Fibroblast of skin of abdomen (primary cell): ENCODE measurements at regions not wholly inside any gene's neighbourhood (a gene's known extent, or its start where the extent isn't known, plus 50 kb on each side); places are given as distances from the start of the nearest gene placed in this dataset.

Experiments used
- DNase-seq: peaks from one replicate; pipeline ENCODE4 v3.0.0-alpha.2; 2013

DNA sequence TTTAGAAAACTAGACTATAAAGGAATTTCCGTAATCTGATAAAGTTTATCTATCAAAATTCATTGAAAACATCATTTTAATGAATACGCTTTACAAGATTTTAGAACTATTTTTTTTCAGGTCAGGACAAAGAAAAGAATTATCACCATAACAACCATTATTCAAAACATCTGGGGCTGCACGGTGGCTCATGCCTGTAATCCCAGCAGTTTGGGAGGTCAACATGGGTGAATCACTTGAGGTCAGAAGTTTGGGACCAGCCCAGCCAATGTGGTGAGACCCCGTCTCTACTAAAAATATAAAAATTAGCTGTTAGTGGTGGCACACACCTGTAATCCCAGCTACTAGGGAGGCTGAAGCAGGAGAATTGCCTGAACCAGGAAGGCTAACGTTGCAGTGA, 260.4 kb downstream of the WNT5A start:
- DNase-seq = no peak

DNA sequence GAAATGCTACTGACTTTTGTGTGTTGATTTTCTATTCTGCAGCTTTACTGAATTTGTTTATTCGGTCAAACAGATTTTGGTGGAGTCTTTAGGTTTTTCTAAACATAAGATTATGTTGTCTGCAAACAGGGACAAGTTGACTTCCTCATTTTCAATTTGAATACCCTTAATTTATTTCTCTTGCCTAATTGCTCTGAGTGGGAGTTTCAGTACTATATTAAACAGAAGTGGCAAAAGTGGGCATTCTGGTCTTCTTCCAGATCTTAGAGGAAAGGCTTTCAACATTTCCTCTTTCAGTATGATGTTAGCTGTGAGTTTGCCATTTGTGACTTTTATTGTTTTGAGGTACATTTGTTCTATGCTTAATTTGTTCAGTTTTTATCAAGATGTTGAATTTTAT, 268.5 kb downstream of the WNT5A start:
- no peak for DNase-seq

DNA sequence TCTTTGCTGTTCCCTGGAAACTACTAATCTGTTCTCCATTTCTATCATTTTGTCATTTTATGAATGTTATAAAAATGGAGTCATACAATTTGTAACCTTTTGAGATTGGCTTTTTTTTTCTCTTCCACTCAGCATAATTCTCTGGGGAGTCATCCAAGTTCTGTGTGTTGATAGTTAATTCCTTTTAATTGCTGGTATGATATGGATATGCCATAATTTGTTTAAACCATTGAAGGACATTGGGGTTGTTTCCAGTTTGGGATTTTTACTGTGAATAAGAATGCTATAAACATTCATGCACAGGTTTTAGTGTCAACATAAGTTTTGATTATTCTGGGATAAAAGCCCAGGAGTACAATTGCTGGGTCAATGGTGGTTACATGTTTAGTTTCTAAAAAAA, 279.4 kb downstream of the WNT5A start:
- no peak for DNase-seq

DNA sequence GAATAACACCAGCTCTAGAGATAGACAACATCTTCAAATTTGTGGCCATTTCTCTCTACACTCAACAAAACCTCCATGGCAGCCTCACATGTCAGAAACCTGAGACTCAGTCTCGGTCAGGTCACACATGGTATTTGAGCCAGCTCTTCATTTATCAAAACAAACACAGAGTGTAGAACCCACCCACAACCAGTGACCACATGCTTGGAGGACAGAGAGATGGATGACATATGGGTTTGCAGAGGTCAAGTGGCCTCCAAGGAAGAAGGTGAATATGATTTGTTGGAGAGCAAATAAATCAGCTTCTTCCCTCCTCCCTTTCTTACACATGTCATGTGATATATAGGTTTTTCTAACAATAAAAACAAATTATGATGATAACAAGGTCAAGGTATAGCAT, 278.1 kb upstream of the LRTM1 start:
- no peak for DNase-seq

DNA sequence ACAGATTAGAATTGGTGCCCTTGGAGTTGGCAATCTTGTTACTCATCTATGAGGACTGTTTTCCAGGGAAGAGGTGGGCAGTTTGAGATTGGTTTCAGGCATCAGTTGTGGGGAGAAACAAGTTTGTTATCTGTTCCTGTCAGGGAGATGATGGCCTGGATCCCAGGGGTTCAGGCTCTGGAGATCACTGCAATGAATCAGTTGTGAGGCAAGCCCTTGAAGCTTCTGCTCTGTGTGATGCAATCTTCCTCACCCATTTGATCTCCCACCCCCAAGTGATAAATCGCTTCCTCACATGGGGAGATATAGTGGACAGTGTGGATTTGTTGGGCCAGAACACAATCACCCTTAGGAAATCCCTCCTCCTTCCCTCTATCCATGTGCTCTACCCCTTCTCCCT, 276.6 kb upstream of the LRTM1 start:
- DNase-seq = peak; percentile 58

DNA sequence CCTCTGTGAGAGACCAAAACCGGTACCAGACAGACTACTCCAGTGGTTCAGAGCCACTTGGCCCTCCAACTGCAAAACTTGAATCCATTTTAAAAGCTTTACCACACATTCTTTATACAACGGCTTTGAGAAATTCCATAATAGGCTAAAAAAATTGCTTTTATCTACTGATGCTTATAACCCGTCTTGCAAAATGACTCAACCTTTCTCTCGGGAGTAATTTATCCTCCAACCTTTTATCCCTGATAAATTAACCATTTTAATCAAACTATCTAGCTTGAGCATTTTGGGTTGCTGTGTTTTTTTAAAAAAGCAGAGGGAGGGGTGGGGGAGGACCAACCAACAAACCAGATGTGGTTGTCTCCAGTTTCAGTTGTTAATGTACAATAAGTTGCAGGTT, 275.7 kb upstream of the LRTM1 start:
- DNase-seq = peak; percentile 67

DNA sequence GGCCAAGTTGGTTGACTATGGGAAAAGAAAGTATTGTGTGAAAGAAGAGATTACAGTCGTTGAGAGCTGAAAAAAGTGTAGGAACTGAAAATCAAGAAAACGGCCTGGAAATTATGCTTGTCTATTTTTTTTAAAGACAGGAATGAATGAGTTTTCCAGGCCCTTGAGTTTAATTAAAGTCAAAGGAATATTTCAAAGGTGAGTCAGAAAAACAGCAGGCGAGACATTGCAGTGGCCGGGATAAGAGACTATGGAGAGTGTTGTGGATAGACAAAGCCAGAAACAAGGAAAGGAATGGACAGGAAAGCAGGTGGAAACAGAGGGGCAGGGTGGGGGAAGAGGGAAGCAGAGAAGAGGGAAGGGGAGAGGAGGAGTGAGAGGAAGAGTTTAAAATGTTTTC, 275.1 kb upstream of the LRTM1 start:
- DNase-seq = peak; percentile 83

DNA sequence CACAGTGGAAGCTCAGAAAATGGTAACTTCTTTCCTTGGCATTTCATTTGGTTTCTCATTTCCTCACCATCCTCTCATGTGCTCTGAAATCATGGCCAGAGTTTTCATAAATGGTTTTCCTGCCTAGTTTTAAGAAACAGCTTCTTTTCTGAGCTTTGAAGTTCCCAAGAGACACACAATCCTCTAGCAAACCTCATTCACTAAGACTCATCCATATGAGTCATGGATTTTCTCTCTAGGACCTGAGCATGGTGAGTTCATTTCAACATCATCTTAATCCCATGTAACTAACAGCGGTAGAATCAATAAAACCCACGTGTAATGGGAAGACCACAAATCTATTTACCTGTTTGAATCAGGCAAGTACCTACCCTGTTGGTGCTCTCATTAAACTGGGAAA, 274.5 kb upstream of the LRTM1 start:
- peak; percentile 93 for DNase-seq

DNA sequence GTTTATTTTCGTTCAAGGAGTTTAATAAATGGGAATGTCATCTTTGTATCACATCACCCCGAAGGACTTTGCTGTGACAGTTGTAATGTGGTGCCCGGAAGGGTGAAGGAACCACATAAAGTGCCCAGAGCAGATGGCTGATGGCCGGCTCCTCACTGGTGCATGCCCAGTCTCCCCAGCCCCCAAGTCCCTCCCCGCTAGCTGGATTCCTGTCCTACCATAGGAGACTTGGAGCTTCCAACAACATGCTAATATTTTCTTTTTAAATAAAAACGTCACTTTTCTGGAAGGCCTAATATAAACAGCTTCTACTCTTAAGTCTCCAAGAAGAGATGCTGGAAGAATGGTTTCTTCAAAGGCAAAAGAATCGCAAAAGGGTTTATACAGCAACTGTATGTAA, 273.9 kb upstream of the LRTM1 start:
- DNase-seq = no peak

DNA sequence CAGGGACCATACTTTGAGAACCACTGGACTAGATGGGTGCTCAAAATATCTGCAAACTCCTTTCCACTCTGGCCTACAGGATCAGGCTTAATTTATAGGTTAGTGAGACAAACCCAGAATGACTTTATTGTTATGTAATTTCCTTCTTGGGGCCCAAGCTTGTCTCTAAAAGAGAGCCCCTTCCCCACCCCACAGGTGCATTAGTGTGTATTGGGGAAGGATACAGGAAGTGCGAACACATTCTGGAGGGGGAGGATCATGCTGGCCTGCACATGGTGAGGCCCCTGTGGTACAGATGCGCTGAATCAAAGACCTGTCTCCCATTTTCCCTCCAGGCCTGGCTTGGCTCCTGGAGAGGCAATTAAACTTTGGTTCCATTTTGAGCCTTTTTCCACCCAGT, 273.0 kb upstream of the LRTM1 start:
- DNase-seq = no peak

DNA sequence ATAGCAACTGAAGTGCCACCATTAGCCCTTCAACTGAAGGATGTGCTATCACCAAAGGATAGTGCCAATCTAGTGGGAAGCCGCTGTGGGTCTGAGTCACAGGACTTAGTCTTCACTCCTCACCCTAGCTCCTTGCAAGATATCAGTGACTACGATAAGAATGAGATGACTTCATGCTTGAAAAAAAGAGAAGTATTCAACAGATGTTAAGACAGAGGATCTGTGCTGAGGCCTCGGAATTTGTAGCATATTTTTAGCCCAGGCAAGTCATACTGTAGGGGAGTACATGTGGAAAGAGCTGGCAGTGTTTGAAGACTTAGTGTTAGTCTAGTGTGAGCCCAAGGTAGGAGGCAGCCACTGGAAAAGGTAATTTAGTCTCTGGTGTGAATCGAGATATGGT, 270.7 kb upstream of the LRTM1 start:
- DNase-seq = peak; percentile 96

DNA sequence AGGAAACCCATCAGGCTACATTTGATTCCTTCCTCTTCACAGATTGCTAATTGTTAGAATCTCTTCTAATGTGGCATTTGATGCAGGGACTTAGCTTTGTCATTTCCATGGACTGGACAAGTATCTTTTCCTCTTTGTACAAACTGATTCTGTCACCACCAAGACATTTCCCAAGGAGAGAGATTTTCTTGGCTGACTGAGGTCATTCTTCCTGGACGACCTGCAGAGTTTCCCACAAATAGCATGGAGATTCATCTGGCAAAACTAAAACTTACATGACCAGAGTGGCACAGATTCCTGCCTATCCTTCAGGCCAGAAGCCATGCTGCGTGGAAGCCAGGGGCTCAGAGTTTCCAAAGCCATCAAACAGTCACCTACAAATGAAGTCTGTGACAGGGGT, 269.2 kb upstream of the LRTM1 start:
- no peak for DNase-seq

DNA sequence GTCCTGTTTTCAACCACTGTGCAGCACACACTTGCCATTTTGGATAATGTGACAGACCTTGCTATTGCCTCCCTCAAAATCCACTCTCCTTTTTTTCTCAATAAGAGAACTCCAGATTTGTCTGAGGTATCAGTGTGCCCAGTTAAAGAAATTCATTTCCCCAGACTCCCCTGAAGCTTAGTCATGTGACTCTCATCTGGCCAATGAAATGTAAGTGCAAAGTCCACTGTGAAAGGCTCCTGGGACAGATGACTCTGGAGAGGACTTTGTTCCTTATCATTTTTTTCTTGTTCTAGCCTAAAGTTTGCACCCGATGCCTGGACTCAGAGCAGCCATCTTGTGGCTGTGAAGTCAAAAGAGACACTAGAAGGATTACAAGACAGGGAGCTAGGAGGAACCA, 268.6 kb upstream of the LRTM1 start:
- DNase-seq = no peak

DNA sequence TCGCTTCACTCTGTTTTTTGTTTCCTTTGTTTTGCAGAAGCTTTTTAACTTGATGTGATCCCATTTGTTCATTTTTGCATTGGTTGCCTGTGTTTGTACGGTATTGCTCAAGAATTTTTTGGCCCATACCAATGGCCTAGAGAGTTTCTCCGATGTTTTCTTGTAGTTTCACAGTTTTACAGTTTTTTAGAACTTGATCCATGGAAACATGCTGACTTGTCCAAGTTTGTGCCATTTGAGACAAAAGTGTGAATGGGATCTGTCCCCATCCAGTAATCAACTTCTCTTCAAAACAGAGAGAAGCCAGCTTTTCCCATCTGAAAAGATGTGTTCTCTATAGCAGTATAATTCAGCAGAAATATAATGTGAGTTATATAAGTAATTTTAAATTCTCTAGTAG, 266.5 kb upstream of the LRTM1 start:
- DNase-seq = no peak

DNA sequence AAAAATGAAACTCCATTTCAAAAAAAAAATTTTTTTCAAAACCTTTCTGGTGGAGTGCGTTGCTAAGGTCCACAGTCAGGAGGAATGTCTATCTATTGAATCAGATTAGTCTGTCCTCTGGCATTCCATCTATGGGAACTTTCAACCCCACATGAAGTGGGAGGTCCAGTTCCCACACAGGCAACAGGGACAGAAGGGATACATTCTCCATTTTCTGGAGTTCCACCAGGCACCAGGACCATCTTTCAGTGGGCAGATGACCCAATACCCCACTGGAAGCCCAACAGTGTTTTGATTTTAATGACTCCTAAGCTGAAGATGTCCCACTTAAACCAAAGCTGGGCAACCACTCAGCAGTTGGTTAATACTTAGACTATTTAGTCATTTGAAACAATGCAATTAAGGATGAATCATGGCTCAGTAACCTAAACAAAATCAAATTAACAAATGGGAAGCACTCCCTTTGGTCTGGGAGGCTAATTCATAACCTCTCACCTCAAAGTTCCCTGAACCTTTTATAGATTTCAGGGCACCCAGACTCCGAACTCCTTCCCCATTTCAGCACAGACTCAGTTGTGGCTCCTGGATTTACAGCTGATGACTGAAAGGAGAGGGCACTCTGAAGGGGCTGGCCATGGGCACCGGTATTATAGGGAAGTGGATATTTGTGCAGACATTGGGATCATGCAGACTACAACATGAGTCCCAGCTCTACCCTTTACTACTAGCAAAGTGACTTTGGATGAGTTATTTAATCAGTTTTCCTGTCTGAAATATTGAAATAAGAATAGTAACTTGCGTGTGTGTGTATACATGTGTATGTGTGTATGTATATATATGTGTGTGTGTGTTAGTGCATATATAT, 264.3 kb upstream of the LRTM1 start:
- peak; percentile 99 for DNase-seq

DNA sequence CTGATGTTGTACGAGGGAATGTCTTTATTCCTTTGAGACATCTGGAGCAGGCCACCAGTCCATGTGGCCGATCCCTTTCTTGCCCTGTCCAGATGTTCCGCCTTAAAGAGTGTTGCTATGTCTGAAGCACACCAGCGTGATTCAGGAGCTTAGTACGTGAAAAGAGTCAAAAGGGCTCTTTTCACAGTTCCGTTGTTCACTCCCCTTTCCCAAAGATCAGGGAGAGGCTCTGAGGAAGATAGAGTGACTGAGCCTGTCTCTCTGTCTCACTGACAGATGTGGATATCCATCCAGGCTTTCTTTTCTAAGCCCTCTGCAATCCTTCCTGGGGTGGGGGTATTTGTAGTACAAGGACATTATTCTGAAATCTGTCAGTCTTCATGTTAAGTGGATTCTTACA, 262.5 kb upstream of the LRTM1 start:
- DNase-seq = peak; percentile 96

DNA sequence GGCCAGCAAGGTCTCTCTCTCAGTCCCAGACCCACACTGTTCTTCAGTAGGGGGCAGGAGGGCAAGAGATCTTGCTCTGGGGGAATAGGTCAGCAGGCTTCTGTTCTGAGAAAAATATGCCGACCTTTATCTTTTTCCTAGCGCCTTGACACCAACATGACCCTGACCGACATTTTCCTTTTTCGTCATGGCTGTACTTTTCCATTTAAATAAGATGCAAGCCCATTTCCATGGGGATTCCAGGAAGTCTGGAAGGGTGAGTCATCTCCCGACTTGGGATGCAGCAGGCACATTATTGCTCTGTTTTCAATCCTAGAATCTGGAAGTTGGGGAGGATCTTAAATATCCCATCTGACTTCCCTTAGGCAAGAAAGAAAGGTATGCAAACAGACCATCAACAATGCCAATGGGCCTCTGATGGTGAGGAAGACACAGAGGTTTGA, 261.5 kb upstream of the LRTM1 start:
- peak; percentile 97 for DNase-seq

DNA sequence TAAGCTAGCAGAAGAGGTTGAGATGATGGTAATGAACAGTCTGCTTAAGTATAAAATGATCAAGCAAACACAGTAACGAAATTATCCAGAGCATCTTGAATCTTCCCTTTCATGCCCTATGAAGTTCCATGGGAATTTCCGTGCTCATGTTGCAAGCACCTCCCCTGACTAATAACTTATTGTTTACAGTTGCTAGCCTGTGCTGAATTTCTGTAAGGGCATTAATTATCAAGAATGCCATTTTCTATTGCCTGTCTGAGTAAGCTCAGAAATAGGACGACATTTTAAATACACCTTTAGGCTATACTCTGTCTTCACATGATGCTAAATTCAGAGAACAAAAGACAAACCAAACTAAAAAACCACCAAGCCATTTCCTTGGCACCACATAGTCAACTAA, 257.5 kb upstream of the LRTM1 start:
- no peak for DNase-seq

DNA sequence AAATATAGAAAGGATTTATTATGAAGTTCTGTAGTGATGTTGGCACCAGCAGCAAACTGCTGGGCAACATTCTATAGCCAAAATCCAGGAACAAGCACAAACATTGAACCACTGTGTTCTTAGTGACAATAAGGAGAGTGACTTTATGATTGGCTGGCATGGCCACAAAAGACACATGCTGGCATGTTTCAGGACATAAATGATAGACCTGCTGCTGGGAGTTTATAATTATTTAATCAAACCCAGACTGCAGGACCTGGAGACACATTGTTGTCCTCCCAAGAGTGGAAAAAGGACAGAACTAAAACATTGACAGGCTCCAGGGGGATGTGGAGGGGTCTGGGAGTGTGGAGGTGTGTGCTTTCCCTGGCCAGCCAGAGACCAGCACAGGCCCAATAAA, 255.3 kb upstream of the LRTM1 start:
- DNase-seq = no peak

DNA sequence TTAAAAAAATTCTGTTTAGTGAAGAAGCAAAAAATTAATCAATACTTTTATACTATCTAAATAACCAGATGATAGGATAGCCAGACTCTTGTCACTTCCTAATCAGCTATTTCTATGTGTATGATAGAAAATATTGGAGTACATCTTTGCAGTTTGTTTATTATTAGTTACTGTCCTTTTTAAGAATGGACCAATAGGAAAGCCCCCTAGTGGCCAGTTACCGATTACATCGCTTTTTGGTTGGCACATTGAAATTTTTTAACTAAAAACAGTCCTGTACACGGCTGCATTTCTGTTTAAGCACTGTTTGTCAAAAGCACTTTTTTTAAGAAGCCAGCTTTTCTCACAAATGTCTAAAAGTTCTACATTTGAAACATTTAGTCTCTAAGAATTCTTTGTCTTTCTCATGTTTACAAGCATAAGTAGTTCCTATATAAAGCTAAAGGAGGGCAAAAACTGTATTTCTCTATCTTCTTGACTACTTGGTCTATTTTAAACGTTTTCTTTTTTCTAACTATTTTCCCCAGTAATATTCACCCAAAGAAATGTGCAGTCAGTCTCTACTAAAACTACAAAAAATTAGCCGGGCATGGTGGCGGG, 253.2 kb upstream of the LRTM1 start:
- DNase-seq = no peak

DNA sequence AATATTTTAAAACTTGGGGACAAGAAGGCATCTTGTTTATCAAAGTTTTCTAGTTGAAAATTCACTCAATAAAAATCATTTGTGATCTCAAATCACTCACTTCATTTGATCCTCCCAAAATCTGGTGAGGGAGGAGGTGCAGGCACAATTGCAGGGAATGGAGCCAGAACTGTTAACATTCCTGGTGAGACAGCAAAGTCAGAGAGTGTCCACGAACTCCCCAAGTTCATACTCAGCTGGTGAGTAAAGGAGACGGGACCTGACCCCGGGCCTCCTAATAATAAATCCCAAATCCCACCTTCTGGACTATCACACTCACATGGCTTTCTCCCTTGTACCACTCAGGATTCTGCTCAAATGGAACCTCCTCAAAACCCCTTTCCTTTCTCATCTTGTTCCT, 252.3 kb upstream of the LRTM1 start:
- DNase-seq = peak; percentile 67

DNA sequence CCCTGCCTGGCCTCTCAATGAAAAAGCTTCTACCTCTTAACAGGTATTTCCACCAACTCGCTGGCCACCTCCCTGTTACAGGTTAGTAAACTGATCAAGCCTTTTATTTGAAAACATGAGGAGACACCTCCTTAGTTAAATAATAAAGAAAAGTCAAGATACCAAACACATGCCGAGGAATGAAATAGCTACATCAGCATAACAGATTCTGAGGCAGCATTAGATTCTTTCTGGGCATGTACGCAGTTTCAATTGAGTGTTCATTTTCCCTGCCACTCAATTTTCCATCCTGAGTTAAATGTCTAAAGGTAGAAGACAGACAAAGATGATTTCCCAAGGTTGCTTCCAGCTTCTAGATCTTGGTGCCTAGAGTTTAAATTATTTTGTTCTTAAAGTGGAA, 250.5 kb upstream of the LRTM1 start:
- DNase-seq = no peak

DNA sequence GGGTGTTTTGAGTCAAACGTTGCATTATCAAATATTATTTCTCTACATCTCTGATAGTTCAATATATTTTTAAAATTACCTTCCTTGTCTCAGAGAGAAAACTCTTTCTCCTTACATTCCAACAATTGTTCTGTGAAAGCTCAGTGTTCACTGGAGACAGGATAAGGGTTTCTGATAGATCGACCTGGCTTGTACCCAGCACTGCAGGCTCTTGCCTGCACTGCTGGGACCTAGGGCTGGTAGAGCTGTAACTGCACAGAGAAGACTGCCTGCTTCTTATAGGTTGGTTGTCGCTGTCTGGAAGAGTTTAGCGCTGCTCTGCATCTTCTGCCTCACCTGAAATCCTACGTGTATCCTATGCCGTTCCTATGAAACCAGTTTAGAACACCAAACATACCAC, 249.9 kb upstream of the LRTM1 start:
- peak; percentile 70 for DNase-seq

DNA sequence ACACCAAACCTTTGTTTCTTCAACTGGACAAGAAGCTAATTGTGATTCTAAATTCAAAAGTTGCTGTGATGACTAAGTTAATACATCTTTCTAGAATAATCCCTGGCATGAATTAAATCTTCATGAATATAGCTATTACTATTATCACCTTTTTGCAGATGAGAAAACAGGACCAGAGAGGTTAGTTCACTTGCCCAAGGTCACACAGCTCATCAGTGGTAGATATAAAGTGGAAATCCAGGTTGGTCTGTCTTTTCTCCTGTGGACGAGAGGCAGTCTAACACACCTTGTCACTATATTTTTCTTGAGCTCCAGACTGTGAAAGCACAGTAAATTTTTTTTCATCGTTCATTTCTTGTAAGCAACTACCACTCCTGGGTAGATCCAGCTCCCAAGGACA, 247.6 kb upstream of the LRTM1 start:
- DNase-seq = no peak

DNA sequence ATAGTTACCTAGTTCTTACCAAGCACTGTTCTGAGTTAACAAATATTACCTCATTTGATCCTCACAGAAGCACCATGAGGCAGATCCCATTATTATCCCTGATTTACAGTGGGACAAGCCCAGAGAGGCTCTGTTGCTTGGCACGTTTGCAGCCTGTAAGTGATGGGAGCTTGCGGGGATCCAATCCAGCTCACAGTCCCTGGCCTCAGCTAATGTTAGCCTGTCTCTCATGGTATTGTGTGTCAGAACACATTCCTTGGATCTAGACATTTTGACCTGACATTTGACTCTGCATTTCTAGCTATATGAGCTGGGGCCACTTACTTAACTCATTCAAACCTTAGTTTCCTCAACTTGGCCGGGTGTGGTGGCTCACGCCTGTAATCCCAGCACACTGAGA, 246.9 kb upstream of the LRTM1 start:
- DNase-seq = no peak
